ENCODE measurements at regions not wholly inside any gene's neighbourhood (a gene's known extent, or its start where the extent isn't known, plus 50 kb on each side); places are given as distances from the start of the nearest gene placed in this dataset.

- TF ChIP-seq CTCF (IDR thresholded peaks at IDR 0.05; ENCODE audit: insufficient read depth, low read length) (no peak), POLR2AphosphoS5 (IDR thresholded peaks at IDR 0.05; ENCODE audit: low read depth) (no peak)
- TF ChIP-seq, protein P1, sequence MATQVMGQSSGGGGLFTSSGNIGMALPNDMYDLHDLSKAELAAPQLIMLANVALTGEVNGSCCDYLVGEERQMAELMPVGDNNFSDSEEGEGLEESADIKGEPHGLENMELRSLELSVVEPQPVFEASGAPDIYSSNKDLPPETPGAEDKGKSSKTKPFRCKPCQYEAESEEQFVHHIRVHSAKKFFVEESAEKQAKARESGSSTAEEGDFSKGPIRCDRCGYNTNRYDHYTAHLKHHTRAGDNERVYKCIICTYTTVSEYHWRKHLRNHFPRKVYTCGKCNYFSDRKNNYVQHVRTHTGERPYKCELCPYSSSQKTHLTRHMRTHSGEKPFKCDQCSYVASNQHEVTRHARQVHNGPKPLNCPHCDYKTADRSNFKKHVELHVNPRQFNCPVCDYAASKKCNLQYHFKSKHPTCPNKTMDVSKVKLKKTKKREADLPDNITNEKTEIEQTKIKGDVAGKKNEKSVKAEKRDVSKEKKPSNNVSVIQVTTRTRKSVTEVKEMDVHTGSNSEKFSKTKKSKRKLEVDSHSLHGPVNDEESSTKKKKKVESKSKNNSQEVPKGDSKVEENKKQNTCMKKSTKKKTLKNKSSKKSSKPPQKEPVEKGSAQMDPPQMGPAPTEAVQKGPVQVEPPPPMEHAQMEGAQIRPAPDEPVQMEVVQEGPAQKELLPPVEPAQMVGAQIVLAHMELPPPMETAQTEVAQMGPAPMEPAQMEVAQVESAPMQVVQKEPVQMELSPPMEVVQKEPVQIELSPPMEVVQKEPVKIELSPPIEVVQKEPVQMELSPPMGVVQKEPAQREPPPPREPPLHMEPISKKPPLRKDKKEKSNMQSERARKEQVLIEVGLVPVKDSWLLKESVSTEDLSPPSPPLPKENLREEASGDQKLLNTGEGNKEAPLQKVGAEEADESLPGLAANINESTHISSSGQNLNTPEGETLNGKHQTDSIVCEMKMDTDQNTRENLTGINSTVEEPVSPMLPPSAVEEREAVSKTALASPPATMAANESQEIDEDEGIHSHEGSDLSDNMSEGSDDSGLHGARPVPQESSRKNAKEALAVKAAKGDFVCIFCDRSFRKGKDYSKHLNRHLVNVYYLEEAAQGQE (IDR thresholded peaks at IDR 0.05; ENCODE audit: insufficient replicate concordance, low read depth) = no peak
Measured at GRCh38 chr10:118853916-118854315, 99.1 kb upstream of the CACUL1 start.
